GM12878 (cell line): ENCODE measurements at regions not wholly inside any gene's neighbourhood (a gene's known extent, or its start where the extent isn't known, plus 50 kb on each side); places are given as distances from the start of the nearest gene placed in this dataset.

Source experiments
- ATAC-seq: fragments of 200-7000 bp; cut with Tn5 transposase; 3 replicates; pipeline ENCODE4 v1.9.1; 2020; ENCODE audit warnings: mild to moderate bottlenecking, moderate library complexity
- BruUV-seq: library from RNA; stranded (reverse); fragments of 400-500 nt; replicated peaks from 2 replicates; lab custom pipeline; 2021; lab: Mats Ljungman, UMichigan
- CTCF ChIA-PET: fragments of 300-600 bp; sonication (Branson Sonifier 250); formaldehyde crosslinking; extraction: SDS; loops from one replicate; lab custom pipeline; 2021; ENCODE audit warnings: inconsistent platforms; lab: Yijun Ruan, JAX
- POLR2A ChIA-PET: fragments of 350-600 bp; formaldehyde crosslinking; extraction: SDS; loops from one replicate; lab custom pipeline; 2021; ENCODE audit warnings: inconsistent platforms; lab: Charles Lee
- RAD21 ChIA-PET: fragments of 300-600 bp; sonication (Branson Sonifier 250); formaldehyde crosslinking; loops from one replicate; lab custom pipeline; 2023; ENCODE audit warnings: antibody characterized with exemption; ENCODE audit not compliant: unreplicated experiment; lab: Charles Lee
- SMC1A ChIA-PET: fragments of 300-600 bp; sonication (Branson Sonifier 250); formaldehyde crosslinking; loops from one replicate; lab custom pipeline; 2023; ENCODE audit not compliant: unreplicated experiment, uncharacterized antibody; lab: Charles Lee
- DNase-seq: peaks from one replicate; pipeline ENCODE4 v3.0.0-alpha.2; 2011; ENCODE audit warnings: low read depth, low spot score
- FAIRE-seq: peaks from 3 replicates; lab custom pipeline; 2011; peaks lifted over from hg19 to GRCh38; lab: Jason Lieb, UNC
- H2AFZ ChIP-seq: 2 replicates; pipeline ENCODE4 v1.6.0; 2011; ENCODE audit warnings: low read depth, low read length, control low read depth; ENCODE audit not compliant: control insufficient read depth
- H3K27ac ChIP-seq: 2 replicates; pipeline ENCODE4 v1.5.1; 2011; ENCODE audit warnings: control low read depth; ENCODE audit not compliant: control insufficient read depth, insufficient read depth
- H3K27me3 ChIP-seq, 2 experiments: replicated peaks in 1 of 2; 2 replicates each; pipeline versions ENCODE4 v1.6.0 to v1.6.1; 2011; ENCODE audit warnings: low read length in 1 of 2; ENCODE audit not compliant: control insufficient read depth in 2 of 2, insufficient read depth in 2 of 2
- H3K36me3 ChIP-seq, 2 experiments: 2 replicates each; pipeline ENCODE4 v1.5.1; 2011; ENCODE audit warnings: low read length in 1 of 2; ENCODE audit not compliant: control insufficient read depth in 2 of 2, insufficient read depth in 2 of 2
- H3K4me1 ChIP-seq: 2 replicates; pipeline ENCODE4 v1.6.1; 2011; ENCODE audit warnings: mild to moderate bottlenecking, low read length, moderate library complexity, mixed read lengths; ENCODE audit not compliant: control insufficient read depth, insufficient read depth
- H3K4me2 ChIP-seq: 2 replicates; pipeline ENCODE4 v1.6.0; 2011; ENCODE audit warnings: control low read depth; ENCODE audit not compliant: control insufficient read depth, insufficient read depth
- H3K4me3 ChIP-seq: fragments of 200-600 bp; sonication (generic); 2 replicates; pipeline ENCODE4 v1.5.1; 2016
- H3K79me2 ChIP-seq: 2 replicates; pipeline ENCODE4 v1.6.0; 2011; ENCODE audit warnings: low read length; ENCODE audit not compliant: control insufficient read depth, insufficient read depth
- H3K9ac ChIP-seq: 2 replicates; pipeline ENCODE4 v1.8.0; 2011; ENCODE audit warnings: low read length, control low read depth, mixed read lengths; ENCODE audit not compliant: control insufficient read depth, insufficient read depth
- H3K9me3 ChIP-seq: replicated peaks from 3 replicates; pipeline ENCODE4 v1.5.1; 2011; ENCODE audit warnings: mild to moderate bottlenecking, low read length; ENCODE audit not compliant: control insufficient read depth, insufficient read depth
- H4K20me1 ChIP-seq: 2 replicates; pipeline ENCODE4 v1.6.0; 2011; ENCODE audit not compliant: control insufficient read depth, insufficient read depth
- DPF2 ChIP-seq: fragments of 450-650 bp; IDR thresholded peaks from 2 replicates; pipeline ENCODE4 v1.6.1; 2017; ENCODE audit warnings: mild to moderate bottlenecking
- IRF5 ChIP-seq: fragments of 450-650 bp; IDR thresholded peaks from 2 replicates; pipeline ENCODE4 v1.6.1; 2017; ENCODE audit warnings: borderline replicate concordance
- MTA3 ChIP-seq: IDR thresholded peaks from 2 replicates; pipeline ENCODE4 v1.6.1; 2012; ENCODE audit warnings: low read length, inconsistent platforms, borderline replicate concordance
- NFYB ChIP-seq: IDR thresholded peaks from 2 replicates; pipeline ENCODE4 v1.6.1; 2011; ENCODE audit warnings: low read depth, mild to moderate bottlenecking, low read length, improper control_type of control experiment, moderate library complexity; ENCODE audit not compliant: insufficient read depth
- RFX5 ChIP-seq: IDR thresholded peaks from 2 replicates; pipeline ENCODE4 v1.6.1; 2011; ENCODE audit warnings: low read depth, low read length, improper control_type of control experiment
- SRF ChIP-seq, 2 experiments: IDR thresholded peaks; 2 replicates each; pipeline ENCODE4 v1.6.1; 2011; ENCODE audit warnings: low read depth in 2 of 2, low read length in 2 of 2, mild to moderate bottlenecking in 1 of 2, moderate library complexity in 1 of 2
- ZNF687 ChIP-seq: fragments of 450-650 bp; IDR thresholded peaks from 2 replicates; pipeline ENCODE4 v1.6.1; 2017; ENCODE audit warnings: mild to moderate bottlenecking, moderate library complexity
- WGBS: methylation state at CpG from one replicate; pipeline ENCODE4 v1.1.6; 2016; ENCODE audit warnings: low lambda C conversion rate; ENCODE audit not compliant: insufficient replicate concordance, insufficient coverage; ENCODE audit errors: missing lambda C conversion rate; 5-methylcytosine and 5-hydroxymethylcytosine counted together
- in situ Hi-C: fragments of 300-500 bp; cut with MboI; formaldehyde crosslinking; loops from 9 replicates; pipeline ENCODE4 v1.14.3; 2018; ENCODE audit warnings: mixed read lengths
- intact Hi-C: fragments of 100-400 bp; cut with micrococcal nuclease; formaldehyde crosslinking; loops from one replicate; pipeline ENCODE4 v1.14.2; 2022; ENCODE audit not compliant: unreplicated experiment
- TF ChIP-seq, protein P1 (sequence below): IDR thresholded peaks from 2 replicates; pipeline ENCODE4 v1.6.1; 2012; ENCODE audit warnings: low read depth, low read length, improper control_type of control experiment
- TF ChIP-seq, protein P2 (sequence below): IDR thresholded peaks from 2 replicates; pipeline ENCODE4 v1.6.1; 2012; ENCODE audit warnings: low read depth, low read length, improper control_type of control experiment

DNA sequence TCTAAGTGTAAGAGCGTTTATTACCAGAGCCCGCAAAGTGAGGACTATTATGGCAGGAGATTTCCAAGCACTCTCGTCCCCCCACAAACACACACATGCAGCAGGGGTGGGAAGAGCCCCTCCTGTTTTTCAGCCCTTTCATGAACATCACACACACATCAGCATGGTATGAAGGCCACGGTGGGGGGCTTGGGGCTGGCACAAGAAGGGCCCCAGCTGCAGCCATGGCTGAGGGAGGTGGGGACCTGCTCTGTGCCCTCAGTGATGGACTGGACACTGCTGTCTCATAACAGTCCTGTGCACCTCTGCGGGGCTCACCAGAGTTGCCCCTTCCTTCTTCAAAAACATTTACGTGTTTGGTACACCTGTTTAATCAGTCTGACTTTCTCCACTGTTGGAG, 650.7 kb downstream of the BRD1 start:
- TF ChIP-seq NFYB (no peak), SRF (IDR thresholded peaks at IDR 0.05; ENCODE audit: low read depth in 2 of 2, low read length in 2 of 2) (no peak), MTA3 (no peak), IRF5 (no peak), RFX5 (no peak), ZNF687 (no peak), DPF2 (no peak)
- TF ChIP-seq, protein P1, sequence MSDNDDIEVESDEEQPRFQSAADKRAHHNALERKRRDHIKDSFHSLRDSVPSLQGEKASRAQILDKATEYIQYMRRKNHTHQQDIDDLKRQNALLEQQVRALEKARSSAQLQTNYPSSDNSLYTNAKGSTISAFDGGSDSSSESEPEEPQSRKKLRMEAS, result no peak
- TF ChIP-seq, protein P2, sequence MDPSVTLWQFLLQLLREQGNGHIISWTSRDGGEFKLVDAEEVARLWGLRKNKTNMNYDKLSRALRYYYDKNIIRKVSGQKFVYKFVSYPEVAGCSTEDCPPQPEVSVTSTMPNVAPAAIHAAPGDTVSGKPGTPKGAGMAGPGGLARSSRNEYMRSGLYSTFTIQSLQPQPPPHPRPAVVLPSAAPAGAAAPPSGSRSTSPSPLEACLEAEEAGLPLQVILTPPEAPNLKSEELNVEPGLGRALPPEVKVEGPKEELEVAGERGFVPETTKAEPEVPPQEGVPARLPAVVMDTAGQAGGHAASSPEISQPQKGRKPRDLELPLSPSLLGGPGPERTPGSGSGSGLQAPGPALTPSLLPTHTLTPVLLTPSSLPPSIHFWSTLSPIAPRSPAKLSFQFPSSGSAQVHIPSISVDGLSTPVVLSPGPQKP, result no peak
- Histone ChIP-seq H3K36me3 (no peaks in the 10 kb centered on the region), H3K9ac (no peak overlapping the region), H3K4me3 (no peak overlapping the region), H3K27ac (no peak overlapping the region), H3K9me3 (no peaks in the 10 kb centered on the region; the same call in 2 of the 3 replicates), H4K20me1 (no peaks in the 10 kb centered on the region), H3K4me2 (no peak overlapping the region), H3K27me3 (no peaks in the 10 kb centered on the region), H2AFZ (no peak overlapping the region), H3K4me1 (no peaks in the 10 kb centered on the region), H3K79me2 (no peaks in the 10 kb centered on the region)
- intact Hi-C loops, result no loop called here
- 8% methylated on average over 6 of the region's 6 CpGs for WGBS
- no peak for DNase-seq
- ChIA-PET POLR2A (no interaction called here), RAD21 (no interaction called here), SMC1A (no interaction called here), CTCF (no interaction called here)
- FAIRE-seq, result no peak
- in situ Hi-C loops, result no loop called here
- BruUV-seq, result no TSS peak
- no peak for ATAC-seq
